ENCODE measurements at regions not wholly inside any gene's neighbourhood (a gene's known extent, or its start where the extent isn't known, plus 50 kb on each side); places are given as distances from the start of the nearest gene placed in this dataset.
A peak's percentile ranks its signal among the peaks of the same experiment; 100 is the strongest.

GRCh38 chr1:108067884-108068540 is 103.0 kb upstream of the VAV3 start:
- Mint-ChIP-seq H3K4me3 (ENCODE audit: unreplicated experiment) (no peak overlapping the region), H3K9me3 (ENCODE audit: unreplicated experiment) (peaks cover 4% of the 10 kb centered on the region), H3K4me1 (ENCODE audit: low read depth, unreplicated experiment) (peaks cover 3% of the 10 kb centered on the region), H3K36me3 (ENCODE audit: unreplicated experiment) (peaks cover 1% of the 10 kb centered on the region), H3K27ac (ENCODE audit: unreplicated experiment) (no peak overlapping the region), H3K27me3 (ENCODE audit: unreplicated experiment) (no peaks in the 10 kb centered on the region)
- DNase-seq = no peak
- no peak for TF ChIP-seq CTCF (IDR thresholded peaks at IDR 0.05; ENCODE audit: partially characterized antibody, unreplicated experiment)

- Mint-ChIP-seq H3K4me3 (ENCODE audit: unreplicated experiment) (no peak overlapping the region), H3K9me3 (ENCODE audit: unreplicated experiment) (peaks cover 5% of the 10 kb centered on the region)
- no peak for DNase-seq
Observed at GRCh38 chr1:108066808-108067207, 101.8 kb upstream of the VAV3 start.

GRCh38 chr1:108064255-108064654 is 99.3 kb upstream of the VAV3 start:
- TF ChIP-seq CTCF (IDR thresholded peaks at IDR 0.05; ENCODE audit: partially characterized antibody, unreplicated experiment) = no peak
- Mint-ChIP-seq H3K27ac (ENCODE audit: unreplicated experiment) (no peak overlapping the region), H3K36me3 (ENCODE audit: unreplicated experiment) (peaks cover 14% of the 10 kb centered on the region), H3K27me3 (ENCODE audit: unreplicated experiment) (no peaks in the 10 kb centered on the region), H3K9me3 (ENCODE audit: unreplicated experiment) (peaks cover 8% of the 10 kb centered on the region), H3K4me3 (ENCODE audit: unreplicated experiment) (no peak overlapping the region), H3K4me1 (ENCODE audit: low read depth, unreplicated experiment) (peaks cover 3% of the 10 kb centered on the region)
- no peak for DNase-seq

More at GRCh38 chr1:108066808-108067207, 101.8 kb upstream of the VAV3 start:
- Mint-ChIP-seq H3K27me3 (ENCODE audit: unreplicated experiment) (no peaks in the 10 kb centered on the region), H3K4me1 (ENCODE audit: low read depth, unreplicated experiment) (peaks cover 3% of the 10 kb centered on the region), H3K27ac (ENCODE audit: unreplicated experiment) (no peak overlapping the region), H3K36me3 (ENCODE audit: unreplicated experiment) (peaks cover 10% of the 10 kb centered on the region)
- TF ChIP-seq CTCF (IDR thresholded peaks at IDR 0.05; ENCODE audit: partially characterized antibody, unreplicated experiment) = no peak

- DNase-seq = no peak
- H3K27me3 Mint-ChIP-seq (ENCODE audit: unreplicated experiment) = no peaks in the 10 kb centered on the region
- peak overlapping the region; percentile 11 for H3K27ac Mint-ChIP-seq (ENCODE audit: unreplicated experiment)
- H3K4me1 Mint-ChIP-seq (ENCODE audit: low read depth, unreplicated experiment) = peaks cover 3% of the 10 kb centered on the region
- H3K9me3 Mint-ChIP-seq (ENCODE audit: unreplicated experiment) = peaks cover 8% of the 10 kb centered on the region
- TF ChIP-seq CTCF (IDR thresholded peaks at IDR 0.05; ENCODE audit: partially characterized antibody, unreplicated experiment) = no peak
- no peak overlapping the region for H3K4me3 Mint-ChIP-seq (ENCODE audit: unreplicated experiment)
- H3K36me3 Mint-ChIP-seq (ENCODE audit: unreplicated experiment) = peaks cover 14% of the 10 kb centered on the region
Observed at GRCh38 chr1:108063703-108064102, 98.7 kb upstream of the VAV3 start.

GRCh38 chr1:108059945-108060344 is 95.0 kb upstream of the VAV3 start:
- TF ChIP-seq CTCF (IDR thresholded peaks at IDR 0.05; ENCODE audit: partially characterized antibody, unreplicated experiment) = no peak
- Mint-ChIP-seq H3K9me3 (ENCODE audit: unreplicated experiment) (peaks cover 4% of the 10 kb centered on the region), H3K27ac (ENCODE audit: unreplicated experiment) (no peak overlapping the region)

More at GRCh38 chr1:108059945-108060344, 95.0 kb upstream of the VAV3 start:
- Mint-ChIP-seq H3K4me1 (ENCODE audit: low read depth, unreplicated experiment) (peaks cover 17% of the 10 kb centered on the region), H3K4me3 (ENCODE audit: unreplicated experiment) (no peak overlapping the region), H3K36me3 (ENCODE audit: unreplicated experiment) (peaks cover 14% of the 10 kb centered on the region), H3K27me3 (ENCODE audit: unreplicated experiment) (no peaks in the 10 kb centered on the region)
- DNase-seq = no peak

All from glutamatergic neuron (in vitro differentiated cells).